ENCODE measurements at regions not wholly inside any gene's neighbourhood (a gene's known extent, or its start where the extent isn't known, plus 50 kb on each side); places are given as distances from the start of the nearest gene placed in this dataset.

- FAIRE-seq (no peak), DNase-seq (ENCODE audit: low read depth, low spot score) (no peak)
- dilution Hi-C loops (cut with MboI; ENCODE audit: extremely low pct_ligation_motif_present, low sequenced_read_pairs) (no loop called here), intact Hi-C loops (cut with micrococcal nuclease) (no loop called here)
- no peaks in the 10 kb centered on the region for H3K4me1 ChIP-seq (ENCODE audit: control insufficient read depth, extremely low read depth, insufficient read depth, low read length)
- no TSS peak for BruUV-seq (replicated peaks)
- H3K27ac ChIP-seq (ENCODE audit: insufficient read depth, low read depth, low read length), result no peak overlapping the region
- ChIA-PET POLR2A (no interaction called here), CTCF (no interaction called here)
- no peaks in the 10 kb centered on the region for H3K9me1 ChIP-seq (replicated peaks; ENCODE audit: control insufficient read depth, extremely low read depth, insufficient read depth, low read length)
- H3K9me3 ChIP-seq (replicated peaks; ENCODE audit: control insufficient read depth, insufficient read depth, low read length), result no peaks in the 10 kb centered on the region
- H3K4me2 ChIP-seq (ENCODE audit: insufficient read depth, low read length), result no peak overlapping the region
- H3K4me3 ChIP-seq (replicated peaks in 1 of 3; ENCODE audit: insufficient read depth in 1 of 3, low read depth in 1 of 3, low read length in 3 of 3), result no peak overlapping the region
- H3K79me2 ChIP-seq (ENCODE audit: control insufficient read depth, insufficient read depth, low read length), result no peaks in the 10 kb centered on the region
- H3K36me3 ChIP-seq (ENCODE audit: control insufficient read depth in 2 of 2, extremely low read depth in 1 of 2, insufficient read depth in 2 of 2, low read length in 2 of 2), result no peaks in the 10 kb centered on the region
- H4K20me1 ChIP-seq (replicated peaks; ENCODE audit: control insufficient read depth, extremely low read depth, insufficient read depth, low read length), result no peaks in the 10 kb centered on the region
- no peak overlapping the region for H3K9ac ChIP-seq (replicated peaks; ENCODE audit: extremely low read depth, insufficient read depth, low read length)
- TF ChIP-seq EZH2 (IDR thresholded peaks at IDR 0.05; ENCODE audit: borderline replicate concordance, low read depth, low read length, severe bottlenecking), result no peak
- TF ChIP-seq FOS (IDR thresholded peaks at IDR 0.05; ENCODE audit: borderline replicate concordance, insufficient read depth, low read length), result no peak
- TF ChIP-seq POLR2AphosphoS5 (IDR thresholded peaks at IDR 0.05; ENCODE audit: insufficient read depth, low read depth, low read length), result no peak
- TF ChIP-seq MAX (IDR thresholded peaks at IDR 0.05; ENCODE audit: insufficient read depth, insufficient read length), result no peak
- no peak for TF ChIP-seq GATA2 (IDR thresholded peaks at IDR 0.05; ENCODE audit: insufficient read depth, insufficient read length, low read depth, low read length)
- TF ChIP-seq MYC (IDR thresholded peaks at IDR 0.05; ENCODE audit: low read depth, low read length), result no peak
- no peak for TF ChIP-seq POLR2A (IDR thresholded peaks at IDR 0.05; ENCODE audit: low read depth, low read length)
- no peak for TF ChIP-seq JUN (IDR thresholded peaks at IDR 0.05; ENCODE audit: borderline replicate concordance, insufficient read depth, insufficient read length, low read depth)
- TF ChIP-seq CTCF (IDR thresholded peaks at IDR 0.05; ENCODE audit: extremely low read depth in 1 of 2, insufficient read depth in 1 of 2, low read depth in 1 of 2, low read length in 2 of 2), result no peak
- H3K27me3 ChIP-seq (ENCODE audit: control insufficient read depth in 2 of 2, insufficient read depth in 2 of 2, low read length in 2 of 2), result no peaks in the 10 kb centered on the region
- no peak overlapping the region for H2AFZ ChIP-seq (ENCODE audit: low read depth, low read length)
Observed at GRCh38 chr17:72466199-72466598, 345.4 kb downstream of the SOX9 start.
